ENCODE measurements at regions not wholly inside any gene's neighbourhood (a gene's known extent, or its start where the extent isn't known, plus 50 kb on each side); places are given as distances from the start of the nearest gene placed in this dataset.

GRCh38 chr4:7134737-7135388 lies 57.5 kb upstream of the SORCS2 start:
- TF ChIP-seq CTCF (tag by site-specific recombination; IDR thresholded peaks at IDR 0.05) (no peak), ZBTB26 (tag by site-specific recombination; optimal IDR thresholded peaks at IDR 0.05) (no peak), ZNF558 (tag by site-specific recombination; IDR thresholded peaks at IDR 0.05) (no peak), PRDM10 (tag by site-specific recombination; IDR thresholded peaks at IDR 0.05) (no peak)
- TF ChIP-seq, protein P1, sequence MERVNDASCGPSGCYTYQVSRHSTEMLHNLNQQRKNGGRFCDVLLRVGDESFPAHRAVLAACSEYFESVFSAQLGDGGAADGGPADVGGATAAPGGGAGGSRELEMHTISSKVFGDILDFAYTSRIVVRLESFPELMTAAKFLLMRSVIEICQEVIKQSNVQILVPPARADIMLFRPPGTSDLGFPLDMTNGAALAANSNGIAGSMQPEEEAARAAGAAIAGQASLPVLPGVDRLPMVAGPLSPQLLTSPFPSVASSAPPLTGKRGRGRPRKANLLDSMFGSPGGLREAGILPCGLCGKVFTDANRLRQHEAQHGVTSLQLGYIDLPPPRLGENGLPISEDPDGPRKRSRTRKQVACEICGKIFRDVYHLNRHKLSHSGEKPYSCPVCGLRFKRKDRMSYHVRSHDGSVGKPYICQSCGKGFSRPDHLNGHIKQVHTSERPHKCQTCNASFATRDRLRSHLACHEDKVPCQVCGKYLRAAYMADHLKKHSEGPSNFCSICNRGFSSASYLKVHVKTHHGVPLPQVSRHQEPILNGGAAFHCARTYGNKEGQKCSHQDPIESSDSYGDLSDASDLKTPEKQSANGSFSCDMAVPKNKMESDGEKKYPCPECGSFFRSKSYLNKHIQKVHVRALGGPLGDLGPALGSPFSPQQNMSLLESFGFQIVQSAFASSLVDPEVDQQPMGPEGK (tag by site-specific recombination; IDR thresholded peaks at IDR 0.05), result no peak
